PC-9 (cell line): ENCODE measurements at regions not wholly inside any gene's neighbourhood (a gene's known extent, or its start where the extent isn't known, plus 50 kb on each side); places are given as distances from the start of the nearest gene placed in this dataset.

ENCODE experiments used
- EZH2 ChIP-seq: fragments of 200-600 bp; sonication (generic); IDR thresholded peaks from 2 replicates; pipeline ENCODE4 v1.8.0; 2017; ENCODE audit warnings: antibody characterized with exemption, low read depth
- TF ChIP-seq, protein P1 (sequence below): fragments of 200-600 bp; sonication (generic); conservative IDR thresholded peaks from 2 replicates; pipeline ENCODE4 v1.6.1; 2017; ENCODE audit warnings: mixed run types, antibody characterized with exemption, mild to moderate bottlenecking, moderate library complexity

DNA sequence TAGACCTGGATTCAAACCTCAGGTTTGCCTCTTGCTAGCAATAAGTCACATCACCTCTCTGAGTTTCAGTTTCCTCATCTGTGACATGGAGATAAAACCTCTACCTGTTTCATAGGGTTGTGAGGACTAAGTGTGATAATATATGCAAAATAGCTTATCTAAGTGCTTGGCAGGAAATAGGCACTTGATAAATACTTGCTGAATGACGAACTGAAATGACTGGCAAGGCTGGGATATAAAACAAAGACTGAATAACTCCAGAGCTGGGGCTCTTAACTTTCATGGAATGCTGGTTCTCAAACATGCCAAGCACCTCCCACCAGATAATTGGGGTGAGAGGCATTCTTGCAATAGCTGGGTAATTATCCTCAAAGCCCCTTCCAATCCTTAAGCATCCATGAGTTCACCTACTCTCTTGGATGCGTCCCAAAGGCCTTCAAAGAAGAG lies 87.6 kb downstream of the ADRB2 start:
- TF ChIP-seq, protein P1, sequence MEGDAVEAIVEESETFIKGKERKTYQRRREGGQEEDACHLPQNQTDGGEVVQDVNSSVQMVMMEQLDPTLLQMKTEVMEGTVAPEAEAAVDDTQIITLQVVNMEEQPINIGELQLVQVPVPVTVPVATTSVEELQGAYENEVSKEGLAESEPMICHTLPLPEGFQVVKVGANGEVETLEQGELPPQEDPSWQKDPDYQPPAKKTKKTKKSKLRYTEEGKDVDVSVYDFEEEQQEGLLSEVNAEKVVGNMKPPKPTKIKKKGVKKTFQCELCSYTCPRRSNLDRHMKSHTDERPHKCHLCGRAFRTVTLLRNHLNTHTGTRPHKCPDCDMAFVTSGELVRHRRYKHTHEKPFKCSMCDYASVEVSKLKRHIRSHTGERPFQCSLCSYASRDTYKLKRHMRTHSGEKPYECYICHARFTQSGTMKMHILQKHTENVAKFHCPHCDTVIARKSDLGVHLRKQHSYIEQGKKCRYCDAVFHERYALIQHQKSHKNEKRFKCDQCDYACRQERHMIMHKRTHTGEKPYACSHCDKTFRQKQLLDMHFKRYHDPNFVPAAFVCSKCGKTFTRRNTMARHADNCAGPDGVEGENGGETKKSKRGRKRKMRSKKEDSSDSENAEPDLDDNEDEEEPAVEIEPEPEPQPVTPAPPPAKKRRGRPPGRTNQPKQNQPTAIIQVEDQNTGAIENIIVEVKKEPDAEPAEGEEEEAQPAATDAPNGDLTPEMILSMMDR, result no peak
- TF ChIP-seq EZH2, result no peak
